ENCODE measurements at regions not wholly inside any gene's neighbourhood (a gene's known extent, or its start where the extent isn't known, plus 50 kb on each side); places are given as distances from the start of the nearest gene placed in this dataset.

GRCh38 chr20:24059174-24059573 lies 70.6 kb upstream of the GGTLC1 start:
- no peaks in the 10 kb centered on the region for H3K27me3 ChIP-seq (replicated peaks; ENCODE audit: insufficient read depth)
- no peak for TF ChIP-seq CTCF (IDR thresholded peaks at IDR 0.05)
- ATAC-seq (ENCODE audit: insufficient number of reproducible peaks, low FRiP score, low read depth) (no peak), DNase-seq (ENCODE audit: low spot score) (no peak)
- no peak overlapping the region for H3K4me3 ChIP-seq
- H3K4me1 ChIP-seq (ENCODE audit: control insufficient read depth in 1 of 2, low read depth in 2 of 2) = no peaks in the 10 kb centered on the region
- no peaks in the 10 kb centered on the region for H3K36me3 ChIP-seq
- no peak overlapping the region for H3K27ac ChIP-seq
- no peaks in the 10 kb centered on the region for H3K9me3 ChIP-seq

- no peaks in the 10 kb centered on the region for H3K9me3 ChIP-seq
- no peaks in the 10 kb centered on the region for H3K27me3 ChIP-seq (replicated peaks; ENCODE audit: insufficient read depth)
- no peaks in the 10 kb centered on the region for H3K36me3 ChIP-seq
- no peak for TF ChIP-seq CTCF (IDR thresholded peaks at IDR 0.05)
- ATAC-seq (ENCODE audit: insufficient number of reproducible peaks, low FRiP score, low read depth) (no peak), DNase-seq (ENCODE audit: low spot score) (no peak)
- H3K4me1 ChIP-seq (ENCODE audit: control insufficient read depth in 1 of 2, low read depth in 2 of 2) = no peaks in the 10 kb centered on the region
- no peak overlapping the region for H3K27ac ChIP-seq
- no peak overlapping the region for H3K4me3 ChIP-seq
Observed at GRCh38 chr20:24056491-24056890, 67.9 kb upstream of the GGTLC1 start.

GRCh38 chr20:24052599-24053275 lies 64.2 kb upstream of the GGTLC1 start:
- Histone ChIP-seq H3K36me3 (no peaks in the 10 kb centered on the region), H3K4me1 (ENCODE audit: control insufficient read depth in 1 of 2, low read depth in 2 of 2) (no peaks in the 10 kb centered on the region), H3K27me3 (replicated peaks; ENCODE audit: insufficient read depth) (no peaks in the 10 kb centered on the region), H3K9me3 (no peaks in the 10 kb centered on the region), H3K27ac (no peak overlapping the region), H3K4me3 (no peak overlapping the region)
- DNase-seq (ENCODE audit: low spot score) (no peak), ATAC-seq (ENCODE audit: insufficient number of reproducible peaks, low FRiP score, low read depth) (no peak)
- no peak for TF ChIP-seq CTCF (IDR thresholded peaks at IDR 0.05)

GRCh38 chr20:24051160-24051559 lies 62.6 kb upstream of the GGTLC1 start:
- no peak for DNase-seq (ENCODE audit: low spot score)
- no peaks in the 10 kb centered on the region for H3K27me3 ChIP-seq (replicated peaks; ENCODE audit: insufficient read depth)
- no peak for ATAC-seq (ENCODE audit: insufficient number of reproducible peaks, low FRiP score, low read depth)

GRCh38 chr20:24050119-24050518 lies 61.5 kb upstream of the GGTLC1 start:
- no peaks in the 10 kb centered on the region for H3K4me1 ChIP-seq (ENCODE audit: control insufficient read depth in 1 of 2, low read depth in 2 of 2)
- TF ChIP-seq CTCF (IDR thresholded peaks at IDR 0.05) = no peak
- H3K36me3 ChIP-seq = no peaks in the 10 kb centered on the region
- DNase-seq (ENCODE audit: low spot score) = no peak
- no peaks in the 10 kb centered on the region for H3K9me3 ChIP-seq
- no peak overlapping the region for H3K27ac ChIP-seq
- H3K27me3 ChIP-seq (replicated peaks; ENCODE audit: insufficient read depth) = no peaks in the 10 kb centered on the region
- H3K4me3 ChIP-seq = no peak overlapping the region
- ATAC-seq (ENCODE audit: insufficient number of reproducible peaks, low FRiP score, low read depth) = no peak

More at GRCh38 chr20:24051160-24051559, 62.6 kb upstream of the GGTLC1 start:
- Histone ChIP-seq H3K4me3 (no peak overlapping the region), H3K4me1 (ENCODE audit: control insufficient read depth in 1 of 2, low read depth in 2 of 2) (no peaks in the 10 kb centered on the region), H3K9me3 (no peaks in the 10 kb centered on the region), H3K36me3 (no peaks in the 10 kb centered on the region), H3K27ac (no peak overlapping the region)
- TF ChIP-seq CTCF (IDR thresholded peaks at IDR 0.05) = no peak
